ENCODE measurements at regions not wholly inside any gene's neighbourhood (a gene's known extent, or its start where the extent isn't known, plus 50 kb on each side); places are given as distances from the start of the nearest gene placed in this dataset.

- Mint-ChIP-seq H3K4me3 (ENCODE audit: unreplicated experiment) (no peak overlapping the region), H3K36me3 (ENCODE audit: insufficient read depth, unreplicated experiment) (no peaks in the 10 kb centered on the region), H3K4me1 (ENCODE audit: insufficient read depth, unreplicated experiment) (peaks cover 6% of the 10 kb centered on the region), H3K27me3 (ENCODE audit: insufficient read depth, unreplicated experiment) (peaks cover 59% of the 10 kb centered on the region), H3K9me3 (ENCODE audit: unreplicated experiment) (no peaks in the 10 kb centered on the region), H3K27ac (ENCODE audit: low read depth, unreplicated experiment) (no peak overlapping the region)
- POLR2A ChIA-PET = no interaction called here
- DNase-seq (ENCODE audit: unreplicated experiment) = no peak
- TF ChIP-seq, protein P1, sequence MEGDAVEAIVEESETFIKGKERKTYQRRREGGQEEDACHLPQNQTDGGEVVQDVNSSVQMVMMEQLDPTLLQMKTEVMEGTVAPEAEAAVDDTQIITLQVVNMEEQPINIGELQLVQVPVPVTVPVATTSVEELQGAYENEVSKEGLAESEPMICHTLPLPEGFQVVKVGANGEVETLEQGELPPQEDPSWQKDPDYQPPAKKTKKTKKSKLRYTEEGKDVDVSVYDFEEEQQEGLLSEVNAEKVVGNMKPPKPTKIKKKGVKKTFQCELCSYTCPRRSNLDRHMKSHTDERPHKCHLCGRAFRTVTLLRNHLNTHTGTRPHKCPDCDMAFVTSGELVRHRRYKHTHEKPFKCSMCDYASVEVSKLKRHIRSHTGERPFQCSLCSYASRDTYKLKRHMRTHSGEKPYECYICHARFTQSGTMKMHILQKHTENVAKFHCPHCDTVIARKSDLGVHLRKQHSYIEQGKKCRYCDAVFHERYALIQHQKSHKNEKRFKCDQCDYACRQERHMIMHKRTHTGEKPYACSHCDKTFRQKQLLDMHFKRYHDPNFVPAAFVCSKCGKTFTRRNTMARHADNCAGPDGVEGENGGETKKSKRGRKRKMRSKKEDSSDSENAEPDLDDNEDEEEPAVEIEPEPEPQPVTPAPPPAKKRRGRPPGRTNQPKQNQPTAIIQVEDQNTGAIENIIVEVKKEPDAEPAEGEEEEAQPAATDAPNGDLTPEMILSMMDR (IDR thresholded peaks at IDR 0.05; ENCODE audit: unreplicated experiment) = no peak
- no TSS peak for BruUV-seq (replicated peaks)
- CTCF ChIA-PET = interaction anchor here (1.1 kb wide), 1 partner anchor 26 kb away, joined by 3 read pairs; no protein-coding TSS in a partner anchor
- intact Hi-C loops (cut with micrococcal nuclease) = no loop called here
These were observed 73.0 kb upstream of the EPHB3 start for GRCh38 chr3:184488577-184488976.

- Mint-ChIP-seq H3K4me3 (ENCODE audit: unreplicated experiment) (no peak overlapping the region), H3K9me3 (ENCODE audit: unreplicated experiment) (no peaks in the 10 kb centered on the region), H3K27me3 (ENCODE audit: insufficient read depth, unreplicated experiment) (peaks cover 67% of the 10 kb centered on the region), H3K4me1 (ENCODE audit: insufficient read depth, unreplicated experiment) (peaks cover 6% of the 10 kb centered on the region), H3K36me3 (ENCODE audit: insufficient read depth, unreplicated experiment) (no peaks in the 10 kb centered on the region), H3K27ac (ENCODE audit: low read depth, unreplicated experiment) (no peak overlapping the region)
- no TSS peak for BruUV-seq (replicated peaks)
- POLR2A ChIA-PET = no interaction called here
- CTCF ChIA-PET = interaction anchor here (1.1 to 1.2 kb wide), 2 partner anchors 24 to 25 kb away, joined by 3 to 4 read pairs; no protein-coding TSS in a partner anchor
- intact Hi-C loops (cut with micrococcal nuclease) = no loop called here
- TF ChIP-seq, protein P1 (IDR thresholded peaks at IDR 0.05; ENCODE audit: unreplicated experiment) = no peak
- DNase-seq (ENCODE audit: unreplicated experiment) = no peak
These were observed 72.2 kb upstream of the EPHB3 start for GRCh38 chr3:184489268-184489841.

DNA sequence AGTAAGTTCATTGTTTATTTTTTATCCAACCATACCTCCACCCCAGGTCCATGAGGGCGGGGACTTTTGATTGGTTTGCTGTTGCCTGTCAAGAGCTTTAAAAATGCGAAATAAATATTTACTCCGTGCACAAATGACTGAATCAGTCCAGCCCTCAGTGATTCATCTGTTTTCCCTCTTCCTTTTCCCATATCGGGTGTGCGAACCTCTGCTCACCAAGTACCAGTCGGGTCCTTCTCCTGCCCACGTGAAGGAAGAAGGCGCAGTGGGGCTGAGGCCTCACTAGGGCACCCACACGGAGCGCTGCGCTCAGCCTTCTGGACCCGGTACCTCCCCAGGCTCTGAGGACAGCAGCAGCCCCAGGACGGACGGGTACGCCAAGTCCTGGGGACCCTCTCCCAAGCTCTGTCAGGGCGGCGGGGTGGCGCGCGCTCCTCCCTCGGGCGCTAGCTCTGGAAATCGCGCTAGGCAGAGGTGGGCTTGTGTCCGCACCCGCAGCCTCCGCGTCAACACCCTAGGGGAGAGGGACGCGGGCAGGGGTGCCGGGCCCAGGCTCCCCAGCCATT lies 70.5 kb upstream of the EPHB3 start:
- no peak for DNase-seq (ENCODE audit: unreplicated experiment)
- Mint-ChIP-seq H3K4me1 (ENCODE audit: insufficient read depth, unreplicated experiment) (peaks cover 6% of the 10 kb centered on the region), H3K27me3 (ENCODE audit: insufficient read depth, unreplicated experiment) (peaks cover 71% of the 10 kb centered on the region), H3K36me3 (ENCODE audit: insufficient read depth, unreplicated experiment) (no peaks in the 10 kb centered on the region), H3K4me3 (ENCODE audit: unreplicated experiment) (no peak overlapping the region), H3K27ac (ENCODE audit: low read depth, unreplicated experiment) (no peak overlapping the region), H3K9me3 (ENCODE audit: unreplicated experiment) (no peaks in the 10 kb centered on the region)
- intact Hi-C loops (cut with micrococcal nuclease) = no loop called here
- no TSS peak for BruUV-seq (replicated peaks)
- CTCF ChIA-PET = interaction anchor here (0.8 to 1.1 kb wide), 2 partner anchors 9 to 21 kb away, joined by 3 to 5 read pairs; no protein-coding TSS in a partner anchor
- POLR2A ChIA-PET = no interaction called here
- TF ChIP-seq, protein P1 (IDR thresholded peaks at IDR 0.05; ENCODE audit: unreplicated experiment) = no peak

DNA sequence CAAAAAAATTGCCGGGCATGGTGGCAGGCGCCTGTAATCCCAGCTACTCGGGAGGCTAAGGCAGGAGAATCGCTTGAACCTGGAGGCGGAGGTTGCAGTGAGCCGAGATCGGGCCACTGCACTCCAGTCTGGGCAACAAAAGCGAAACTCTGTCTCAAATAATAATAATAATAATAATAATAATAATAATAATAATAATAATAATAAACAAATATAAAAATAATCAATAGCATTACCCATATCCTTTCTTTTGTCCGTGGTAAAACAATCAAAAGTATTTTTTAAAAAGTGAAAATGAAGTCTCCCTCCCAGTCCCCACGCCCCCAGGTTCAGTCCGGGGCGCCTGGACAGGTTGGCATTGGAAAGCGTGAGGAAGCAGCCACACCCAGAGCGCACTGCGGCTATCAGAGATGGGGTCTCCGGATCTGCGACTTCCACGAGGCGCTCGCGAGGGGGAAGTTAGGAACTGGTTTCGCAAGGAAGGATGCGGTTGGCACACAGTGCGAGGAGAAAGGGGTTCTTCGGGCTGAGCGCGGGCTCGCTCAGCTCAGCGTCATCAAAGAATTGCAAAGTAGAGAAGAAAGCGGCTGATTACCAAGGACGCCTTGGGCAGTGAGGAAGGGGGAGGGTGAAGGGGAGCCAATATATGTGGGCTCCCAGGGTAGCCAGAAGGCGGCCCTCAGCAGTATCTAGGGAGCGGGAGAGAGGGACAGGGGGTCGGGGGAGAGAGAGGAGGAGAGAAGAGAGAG lies 69.5 kb upstream of the EPHB3 start:
- no peak for DNase-seq (ENCODE audit: unreplicated experiment)
- intact Hi-C loops (cut with micrococcal nuclease) = no loop called here
- peaks cover 6% of the 10 kb centered on the region for H3K4me1 Mint-ChIP-seq (ENCODE audit: insufficient read depth, unreplicated experiment)
- no peaks in the 10 kb centered on the region for H3K9me3 Mint-ChIP-seq (ENCODE audit: unreplicated experiment)
- TF ChIP-seq, protein P1 (IDR thresholded peaks at IDR 0.05; ENCODE audit: unreplicated experiment) = no peak
- peaks cover 67% of the 10 kb centered on the region for H3K27me3 Mint-ChIP-seq (ENCODE audit: insufficient read depth, unreplicated experiment)
- BruUV-seq (replicated peaks) = no TSS peak
- no peaks in the 10 kb centered on the region for H3K36me3 Mint-ChIP-seq (ENCODE audit: insufficient read depth, unreplicated experiment)
- ChIA-PET POLR2A (no interaction called here), CTCF (interaction anchor here (0.8 kb wide), 1 partner anchor 10 kb away, joined by 5 read pairs; no protein-coding TSS in a partner anchor)
- H3K4me3 Mint-ChIP-seq (ENCODE audit: unreplicated experiment) = no peak overlapping the region
- H3K27ac Mint-ChIP-seq (ENCODE audit: low read depth, unreplicated experiment) = no peak overlapping the region
